Esophagus muscularis mucosa (tissue), 3 donors: ENCODE measurements at regions not wholly inside any gene's neighbourhood (a gene's known extent, or its start where the extent isn't known, plus 50 kb on each side); places are given as distances from the start of the nearest gene placed in this dataset.

Experiments used
- CTCF ChIP-seq, 3 experiments: fragments of 200-600 bp in 2 of 3; fragments of 450-650 bp in 1 of 3; sonication (generic) in 2 of 3; IDR thresholded peaks; one replicate each; pipeline ENCODE4 v1.5.1; 2017 to 2019; ENCODE audit warnings: antibody characterized with exemption in 3 of 3, mild to moderate bottlenecking in 2 of 3, moderate library complexity in 1 of 3
- POLR2A ChIP-seq: fragments of 450-650 bp; IDR thresholded peaks from one replicate; pipeline ENCODE4 v1.6.1; 2017; ENCODE audit warnings: antibody characterized with exemption, moderate library complexity, mild to moderate bottlenecking, low read depth
- POLR2AphosphoS5 ChIP-seq, 2 donors: sonication (generic); formaldehyde crosslinking; IDR thresholded peaks; one replicate each; pipeline ENCODE4 v1.6.1; 2017; ENCODE audit warnings: antibody characterized with exemption in 2 of 2

GRCh38 chr13:44739120-44739519 lies 163.0 kb upstream of the TSC22D1 start:
- no peak for TF ChIP-seq POLR2A
- TF ChIP-seq POLR2AphosphoS5 (IDR thresholded peaks at IDR 0.05), result no peak
- TF ChIP-seq CTCF (IDR thresholded peaks at IDR 0.05), result no peak
